ENCODE measurements at regions not wholly inside any gene's neighbourhood (a gene's known extent, or its start where the extent isn't known, plus 50 kb on each side); places are given as distances from the start of the nearest gene placed in this dataset.

GRCh38 chr11:119545978-119546915, 123.3 kb upstream of the THY1 start:
- no peak for DNase-seq

DNA sequence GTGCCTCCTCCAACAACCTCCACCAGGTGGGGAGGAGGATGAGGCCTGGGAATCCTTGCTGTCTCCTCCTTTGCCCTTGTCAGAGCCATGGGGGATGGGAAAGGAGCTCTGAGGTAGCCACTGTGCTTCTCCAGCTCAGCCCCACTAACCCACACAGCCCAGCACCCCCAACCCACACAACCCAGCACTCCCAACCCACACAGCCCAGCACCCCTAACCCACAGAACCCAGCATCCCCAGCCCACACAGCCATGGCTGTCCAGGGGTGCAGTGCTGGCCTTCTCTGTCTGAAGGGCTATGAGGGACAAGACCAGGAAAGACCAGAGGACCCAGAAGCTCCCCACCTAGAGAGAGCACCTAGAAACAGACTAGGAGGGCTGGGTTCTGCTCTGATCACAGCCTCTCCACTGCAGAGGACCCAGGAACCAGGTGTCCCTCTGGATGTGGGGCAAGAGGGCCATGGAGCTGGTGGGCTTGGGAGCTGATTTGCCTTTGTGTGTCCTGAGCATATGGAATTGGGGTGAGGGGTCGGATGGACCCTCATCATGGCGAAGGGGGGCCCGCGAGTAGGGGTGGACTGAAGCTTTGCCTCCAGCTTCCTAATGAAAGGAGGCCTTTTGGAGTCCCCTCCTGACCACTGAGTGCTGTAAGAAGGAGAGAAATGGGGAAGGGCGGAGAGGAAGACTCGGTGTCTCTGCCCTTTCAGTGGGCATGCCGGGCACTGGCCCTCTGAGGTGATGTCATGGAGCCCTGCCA, 117.6 kb upstream of the THY1 start:
- DNase-seq: no peak

GRCh38 chr11:119539583-119539982, 116.6 kb upstream of the THY1 start:
- no peak for DNase-seq

DNA sequence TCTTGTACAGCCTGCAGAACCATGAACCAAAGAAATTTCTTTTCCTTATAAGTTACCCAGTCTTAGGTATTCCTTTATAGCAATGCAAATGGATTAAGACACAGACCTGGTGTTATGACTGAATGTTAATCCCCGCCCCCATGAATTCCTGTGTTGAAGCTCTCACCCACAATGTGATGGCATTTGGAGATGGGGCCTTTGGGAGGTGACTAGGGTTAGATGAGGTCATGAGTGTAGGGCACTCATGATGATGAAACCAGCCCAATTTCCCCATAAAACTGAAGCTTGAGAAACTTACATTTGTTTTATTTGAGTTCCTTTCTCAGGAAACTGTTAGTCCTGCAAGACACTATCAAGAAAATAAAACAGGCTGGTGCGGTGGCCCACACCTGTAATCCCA, 115.8 kb upstream of the THY1 start:
- no peak for DNase-seq

DNA sequence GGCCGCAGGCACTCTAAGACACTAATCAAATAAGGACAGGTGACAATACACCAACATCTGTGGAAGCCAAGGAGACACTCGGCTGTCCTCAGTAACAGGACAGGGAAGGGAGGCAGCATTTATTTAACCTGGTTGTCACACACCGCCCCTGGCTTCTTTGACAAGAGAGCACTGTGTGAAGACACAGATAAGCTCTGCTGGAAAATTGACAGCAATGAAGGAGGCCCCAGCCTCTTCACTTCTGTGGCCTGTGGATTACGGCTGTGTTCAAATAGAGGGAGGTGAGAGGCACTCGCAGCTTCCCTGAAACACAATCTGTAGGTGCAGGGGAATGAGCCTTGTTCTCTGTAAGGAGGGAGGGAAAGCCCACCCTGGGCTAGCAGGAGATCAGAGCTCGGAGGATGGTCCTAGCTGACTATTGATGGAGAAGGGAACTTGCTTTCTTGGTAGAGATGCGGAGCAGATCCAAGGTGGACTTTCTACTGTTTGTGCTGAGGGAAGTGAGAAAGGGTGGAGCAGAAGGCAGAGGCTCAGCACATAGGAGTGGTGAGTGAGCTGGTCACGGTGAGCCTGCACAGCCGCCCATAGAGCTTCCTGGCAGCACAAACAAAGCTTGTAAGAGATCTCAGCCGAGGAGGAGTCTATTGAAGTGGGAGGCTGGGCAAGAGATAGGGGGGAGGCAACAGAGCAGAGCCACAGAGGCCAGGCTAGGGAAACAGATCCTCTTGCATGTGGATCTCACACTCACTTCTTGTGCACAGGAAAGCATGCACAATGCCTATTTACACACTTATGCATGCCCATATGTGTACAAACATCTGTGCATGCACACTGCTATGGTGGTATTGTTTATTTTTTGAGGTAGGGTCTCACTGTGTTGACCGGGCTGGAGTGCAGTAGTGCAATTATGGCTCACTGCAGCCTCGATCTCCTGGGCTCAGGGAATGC, 114.6 kb upstream of the THY1 start:
- no peak for DNase-seq

GRCh38 chr11:119536801-119537200, 113.8 kb upstream of the THY1 start:
- no peak for DNase-seq

DNA sequence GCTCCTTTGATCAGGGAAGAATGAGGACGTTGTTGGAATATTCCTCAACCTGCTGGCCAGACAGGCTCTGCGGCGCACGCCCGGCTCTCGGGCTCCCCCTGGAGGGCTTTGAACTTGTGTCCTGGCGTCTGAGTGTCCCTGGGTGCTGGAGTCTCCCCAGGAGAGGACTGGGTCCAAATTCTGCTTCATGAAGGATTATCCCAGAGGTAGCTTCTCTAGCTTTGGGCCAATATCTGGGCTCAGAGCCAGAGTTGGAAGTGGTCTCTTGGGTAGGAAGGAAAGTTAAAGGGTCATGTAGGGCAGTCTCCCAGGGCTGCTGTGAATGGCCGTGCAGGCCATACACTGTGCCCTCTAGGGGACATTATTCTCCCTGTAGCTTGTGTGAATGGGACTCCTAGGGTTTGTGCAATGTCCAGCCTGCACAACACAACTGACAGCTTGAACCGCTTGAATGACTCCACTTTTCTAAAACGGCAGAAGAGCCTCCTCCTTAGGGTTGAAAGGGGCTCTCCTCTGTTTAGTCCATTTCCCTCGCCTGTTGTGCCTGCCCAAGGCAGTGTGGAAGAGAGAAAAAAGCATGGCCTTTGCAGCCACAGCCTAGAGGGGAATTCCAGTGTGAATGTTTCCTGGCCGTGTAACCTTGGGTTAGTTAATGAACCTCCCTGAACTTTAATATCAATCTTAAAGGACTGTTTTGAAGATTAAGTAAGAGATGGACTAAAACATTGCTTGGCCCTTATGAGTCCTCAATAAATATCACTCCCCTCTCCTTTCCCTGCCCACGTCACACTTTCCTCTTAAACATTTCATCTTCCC, 111.2 kb upstream of the THY1 start:
- DNase-seq: peak; percentile 76 to 78

GRCh38 chr11:119533462-119533861, 110.5 kb upstream of the THY1 start:
- no peak for DNase-seq

DNA sequence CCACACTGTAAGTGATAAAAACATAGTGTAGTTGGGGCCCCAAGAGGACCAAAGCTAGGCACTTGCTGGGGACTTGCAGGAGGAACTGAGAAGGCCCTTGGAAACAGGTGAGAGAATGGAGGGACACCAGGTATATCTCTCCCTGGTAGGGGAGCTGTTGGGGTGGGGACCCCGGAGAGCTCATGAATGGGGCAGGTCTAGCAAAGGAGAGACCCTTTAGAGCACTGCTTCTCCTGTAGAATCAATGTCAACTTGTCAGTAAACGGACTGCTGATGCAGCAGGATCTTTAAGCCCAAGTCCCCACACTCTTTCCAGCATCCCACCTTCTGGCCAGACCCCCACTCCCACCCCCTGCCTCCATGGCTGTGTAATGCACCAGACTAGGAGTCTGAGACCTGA, 109.6 kb upstream of the THY1 start:
- no peak for DNase-seq

GRCh38 chr11:119531623-119532022, 108.7 kb upstream of the THY1 start:
- DNase-seq: no peak

DNA sequence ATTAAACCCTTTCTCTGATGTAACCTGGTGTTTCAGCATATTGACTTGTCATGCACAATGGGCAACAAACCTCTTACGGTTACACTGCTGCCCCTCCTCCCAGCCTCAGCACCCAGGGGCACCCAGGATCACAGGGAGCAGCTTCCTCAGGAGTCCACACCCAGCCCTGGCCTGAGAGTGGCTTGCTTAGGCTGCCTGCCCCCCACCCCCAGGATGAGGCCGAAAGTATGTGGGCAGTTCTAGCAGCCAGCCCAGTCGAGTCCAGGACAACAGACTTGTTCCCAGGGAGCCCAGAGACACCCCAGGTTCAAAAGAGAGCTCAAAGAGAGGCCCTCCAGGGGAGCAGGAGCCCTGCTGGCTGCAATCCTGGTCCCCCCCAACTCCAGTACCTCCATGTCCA, 108.1 kb upstream of the THY1 start:
- DNase-seq: no peak

GRCh38 chr11:119530509-119530908, 107.5 kb upstream of the THY1 start:
- no peak for DNase-seq

- DNase-seq: no peak
These were observed 107.0 kb upstream of the THY1 start for GRCh38 chr11:119529936-119530335.

DNA sequence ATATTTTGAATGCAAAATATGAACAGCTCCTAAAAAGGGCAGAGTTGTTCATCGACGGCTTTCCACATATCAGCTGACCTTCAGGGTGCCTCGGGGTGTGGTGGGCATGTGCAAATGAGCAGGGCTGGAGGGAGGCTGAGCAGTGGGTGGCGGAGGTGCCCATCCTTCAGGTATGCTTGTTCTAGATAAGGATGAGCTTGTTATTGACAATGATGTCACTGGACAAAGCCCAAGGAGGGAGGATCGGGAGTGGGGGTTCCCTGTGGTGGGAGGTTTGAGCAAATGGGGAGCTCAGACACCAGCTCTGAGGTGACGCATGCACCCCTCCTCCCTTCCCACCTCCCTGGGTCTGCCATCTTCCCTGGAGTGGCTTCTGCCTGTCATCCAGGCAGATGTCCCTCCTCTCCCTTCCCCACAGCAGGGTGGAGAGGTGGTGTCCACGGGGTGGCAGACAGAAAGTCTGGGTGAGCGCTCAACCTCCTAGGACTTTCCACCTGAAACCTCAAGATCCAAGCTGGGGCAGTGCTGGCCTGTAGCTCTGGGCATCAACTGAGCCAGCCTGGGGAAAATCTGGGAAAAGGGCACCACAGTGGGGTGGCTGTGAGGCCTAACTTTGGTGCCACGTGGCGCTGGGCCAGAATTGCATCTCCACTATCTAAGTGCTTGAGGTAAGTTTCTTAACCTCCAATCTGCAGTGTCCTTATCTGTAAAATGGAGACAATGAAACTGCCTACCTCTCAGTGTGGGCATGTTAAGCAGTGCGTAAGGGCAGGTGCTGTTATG, 106.3 kb upstream of the THY1 start:
- DNase-seq: no peak

DNA sequence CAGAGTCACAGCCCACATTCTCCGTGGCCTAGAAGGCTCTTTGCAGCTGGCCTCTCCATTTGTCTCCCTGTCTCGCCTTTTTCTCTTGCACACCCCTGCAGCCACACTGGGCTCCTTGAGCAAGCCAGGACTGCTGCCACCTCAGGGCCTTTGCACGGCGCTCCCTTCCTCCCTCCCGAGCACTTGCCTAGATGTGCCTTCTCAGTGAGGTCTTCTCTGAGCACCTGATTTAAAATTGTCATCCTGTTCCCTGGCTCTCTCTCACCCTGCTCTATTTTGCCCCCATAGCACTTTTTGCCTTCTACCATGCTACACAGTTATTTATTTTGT, 102.9 kb upstream of the THY1 start:
- DNase-seq: no peak

- DNase-seq: no peak
These were observed 102.4 kb upstream of the THY1 start for GRCh38 chr11:119525180-119525866.

DNA sequence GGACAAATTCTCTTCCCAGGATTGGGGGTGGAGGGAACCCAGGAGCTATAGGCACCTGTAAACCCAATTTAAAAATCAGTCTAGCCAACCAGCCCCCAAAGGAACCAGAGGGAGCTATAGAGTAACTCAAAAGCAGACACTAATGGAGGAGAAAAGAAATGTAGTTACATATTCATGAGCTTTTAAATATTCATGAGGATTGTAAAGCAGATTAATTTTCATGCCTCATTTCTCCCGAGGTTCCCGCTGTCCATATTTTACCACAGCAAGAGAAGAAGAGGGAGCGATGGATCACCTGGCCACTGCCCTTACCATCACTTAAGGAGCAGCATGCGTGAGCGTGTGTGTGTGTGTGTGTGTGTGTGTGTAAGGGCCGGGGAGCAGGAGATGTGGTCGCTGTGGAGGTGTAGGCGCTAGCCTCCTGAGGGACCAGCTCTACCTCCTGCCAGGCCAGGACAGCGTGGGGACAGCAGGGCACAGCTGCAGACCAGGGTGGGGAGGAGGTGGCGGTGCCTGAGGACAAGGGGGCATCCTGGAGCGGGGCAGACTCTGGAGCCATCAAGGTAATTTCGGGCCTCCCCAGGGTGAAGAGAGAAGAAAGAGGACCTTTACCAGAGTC, 100.7 kb upstream of the THY1 start:
- DNase-seq: no peak

- DNase-seq: no peak
These were observed 99.6 kb upstream of the THY1 start for GRCh38 chr11:119522609-119523008.

- DNase-seq: no peak
These were observed 98.6 kb upstream of the THY1 start for GRCh38 chr11:119521551-119521950.

- no peak for DNase-seq
These were observed 98.0 kb upstream of the THY1 start for GRCh38 chr11:119520966-119521365.

Data from hippocampal formation (tissue), 2 donors.